HFFc6 (cell line): ENCODE measurements at regions not wholly inside any gene's neighbourhood (a gene's known extent, or its start where the extent isn't known, plus 50 kb on each side); places are given as distances from the start of the nearest gene placed in this dataset.

Source experiments
- DNase-seq: peaks from one replicate; pipeline ENCODE4 v3.0.0-alpha.2; 2018
- H3K27ac Mint-ChIP-seq: 2 replicates; pipeline ENCODE4 v1.8.0; 2020; ENCODE audit warnings: mild to moderate bottlenecking, mixed read lengths
- H3K27me3 Mint-ChIP-seq: 2 replicates; pipeline ENCODE4 v1.8.0; 2021; ENCODE audit warnings: mild to moderate bottlenecking, moderate library complexity, mixed read lengths; ENCODE audit not compliant: insufficient read depth
- H3K36me3 Mint-ChIP-seq: 2 replicates; pipeline ENCODE4 v1.8.0; 2021; ENCODE audit warnings: low read depth, mixed read lengths
- H3K4me1 Mint-ChIP-seq: 2 replicates; pipeline ENCODE4 v1.8.0; 2020; ENCODE audit warnings: low read depth, mixed read lengths
- H3K4me3 Mint-ChIP-seq: 2 replicates; pipeline ENCODE4 v1.8.0; 2020; ENCODE audit warnings: mild to moderate bottlenecking, moderate library complexity, mixed read lengths
- H3K9me3 Mint-ChIP-seq: 2 replicates; pipeline ENCODE4 v1.8.0; 2020; ENCODE audit warnings: mild to moderate bottlenecking, mixed read lengths
- TF ChIP-seq, protein P1 (sequence below): fragments of 200-600 bp; sonication (generic); IDR thresholded peaks from 2 replicates; pipeline ENCODE4 v1.5.0; 2021; ENCODE audit warnings: antibody characterized with exemption, mild to moderate bottlenecking

DNA sequence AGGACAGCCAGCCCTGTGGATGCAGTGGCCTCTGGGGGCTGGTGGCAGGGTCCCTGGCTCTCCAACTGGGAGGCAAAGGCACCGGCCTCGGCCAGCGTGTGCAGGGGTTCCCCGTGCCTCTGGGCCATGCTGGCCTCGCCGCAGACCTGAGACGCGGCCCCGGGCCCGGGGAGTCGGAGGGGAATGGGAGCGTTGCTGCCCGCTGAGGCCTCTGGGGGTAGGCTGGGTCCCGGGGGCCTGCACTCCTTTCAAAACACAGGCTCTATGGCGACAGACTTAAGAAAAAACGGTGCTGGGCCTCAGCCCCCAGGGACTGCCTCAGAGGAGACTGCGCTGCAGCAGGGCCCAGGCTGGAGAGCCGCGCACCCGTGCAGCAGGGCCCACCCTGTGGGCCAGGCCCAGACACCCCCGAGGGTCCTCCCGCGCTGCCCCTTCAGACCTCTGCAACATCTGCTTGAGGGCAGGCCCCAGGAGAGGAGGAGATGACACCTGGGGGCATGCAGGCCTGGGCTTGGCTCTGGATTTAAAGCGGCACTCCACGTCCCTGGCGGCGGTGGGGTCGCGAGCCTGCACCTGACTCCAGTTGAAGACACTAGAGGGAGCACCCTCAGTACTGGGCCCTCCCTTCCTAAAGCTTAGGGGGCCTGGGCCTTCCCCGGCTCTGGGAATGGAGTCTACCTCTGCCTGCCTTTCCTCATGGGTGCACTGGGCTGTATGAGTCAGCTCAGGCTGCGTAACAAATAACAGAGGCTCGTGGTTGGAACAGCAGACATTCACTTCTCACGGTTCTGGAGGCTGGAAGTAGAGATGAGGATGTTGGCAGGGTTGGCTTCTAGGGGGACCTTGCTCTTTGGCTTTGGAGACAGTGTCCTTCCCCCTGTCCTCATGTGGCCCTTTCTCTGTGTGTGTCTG, 117.4 kb upstream of the RPS6KA2 start:
- no peaks in the 10 kb centered on the region for H3K4me1 Mint-ChIP-seq
- H3K27me3 Mint-ChIP-seq: peaks cover 11% of the 10 kb centered on the region
- H3K4me3 Mint-ChIP-seq: no peak overlapping the region
- no peaks in the 10 kb centered on the region for H3K9me3 Mint-ChIP-seq
- TF ChIP-seq, protein P1, sequence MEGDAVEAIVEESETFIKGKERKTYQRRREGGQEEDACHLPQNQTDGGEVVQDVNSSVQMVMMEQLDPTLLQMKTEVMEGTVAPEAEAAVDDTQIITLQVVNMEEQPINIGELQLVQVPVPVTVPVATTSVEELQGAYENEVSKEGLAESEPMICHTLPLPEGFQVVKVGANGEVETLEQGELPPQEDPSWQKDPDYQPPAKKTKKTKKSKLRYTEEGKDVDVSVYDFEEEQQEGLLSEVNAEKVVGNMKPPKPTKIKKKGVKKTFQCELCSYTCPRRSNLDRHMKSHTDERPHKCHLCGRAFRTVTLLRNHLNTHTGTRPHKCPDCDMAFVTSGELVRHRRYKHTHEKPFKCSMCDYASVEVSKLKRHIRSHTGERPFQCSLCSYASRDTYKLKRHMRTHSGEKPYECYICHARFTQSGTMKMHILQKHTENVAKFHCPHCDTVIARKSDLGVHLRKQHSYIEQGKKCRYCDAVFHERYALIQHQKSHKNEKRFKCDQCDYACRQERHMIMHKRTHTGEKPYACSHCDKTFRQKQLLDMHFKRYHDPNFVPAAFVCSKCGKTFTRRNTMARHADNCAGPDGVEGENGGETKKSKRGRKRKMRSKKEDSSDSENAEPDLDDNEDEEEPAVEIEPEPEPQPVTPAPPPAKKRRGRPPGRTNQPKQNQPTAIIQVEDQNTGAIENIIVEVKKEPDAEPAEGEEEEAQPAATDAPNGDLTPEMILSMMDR: no peak
- H3K27ac Mint-ChIP-seq: no peak overlapping the region
- DNase-seq: no peak
- no peaks in the 10 kb centered on the region for H3K36me3 Mint-ChIP-seq

DNA sequence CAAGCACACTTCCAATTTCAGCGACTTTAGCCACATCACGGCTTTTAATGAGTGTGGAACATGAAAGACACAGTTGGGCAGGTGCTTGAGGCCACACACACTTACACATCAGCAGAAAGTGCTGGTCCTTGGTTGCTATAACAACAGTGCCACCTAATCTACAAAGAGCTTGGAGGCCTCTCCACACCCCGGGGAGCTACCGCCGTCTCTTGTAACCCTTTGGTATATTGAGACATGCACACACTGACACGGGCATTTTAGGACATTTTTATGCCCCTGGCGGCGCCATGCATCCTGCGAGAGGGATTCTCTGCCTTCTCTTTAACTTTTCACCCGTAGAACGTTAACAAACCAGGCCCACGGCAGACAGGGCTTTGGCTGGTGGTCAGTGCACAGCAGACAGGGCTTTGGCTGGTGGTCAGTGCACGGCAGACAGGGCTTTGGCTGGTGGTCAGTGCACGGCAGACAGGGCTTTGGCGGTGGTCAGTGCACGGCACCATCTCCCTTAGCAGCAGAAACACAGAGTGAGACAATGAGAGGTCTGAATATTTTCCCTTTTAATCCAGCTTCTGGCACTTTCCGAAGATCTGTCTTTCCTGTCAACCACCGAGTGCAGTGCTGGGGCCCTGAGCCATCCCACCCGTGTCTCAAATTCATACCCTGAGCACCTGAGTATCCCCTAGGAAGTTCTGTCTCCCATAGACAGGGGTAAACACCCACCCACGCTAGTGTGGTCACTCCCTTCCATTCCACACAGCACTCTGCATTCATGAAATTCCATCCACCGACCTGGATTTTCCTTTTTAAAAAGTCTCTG, 116.6 kb upstream of the RPS6KA2 start:
- H3K4me3 Mint-ChIP-seq: no peak overlapping the region
- no peak for DNase-seq
- H3K27ac Mint-ChIP-seq: no peak overlapping the region
- H3K4me1 Mint-ChIP-seq: no peaks in the 10 kb centered on the region
- H3K27me3 Mint-ChIP-seq: peaks cover 11% of the 10 kb centered on the region
- TF ChIP-seq, protein P1: no peak
- H3K9me3 Mint-ChIP-seq: no peaks in the 10 kb centered on the region
- no peaks in the 10 kb centered on the region for H3K36me3 Mint-ChIP-seq

DNA sequence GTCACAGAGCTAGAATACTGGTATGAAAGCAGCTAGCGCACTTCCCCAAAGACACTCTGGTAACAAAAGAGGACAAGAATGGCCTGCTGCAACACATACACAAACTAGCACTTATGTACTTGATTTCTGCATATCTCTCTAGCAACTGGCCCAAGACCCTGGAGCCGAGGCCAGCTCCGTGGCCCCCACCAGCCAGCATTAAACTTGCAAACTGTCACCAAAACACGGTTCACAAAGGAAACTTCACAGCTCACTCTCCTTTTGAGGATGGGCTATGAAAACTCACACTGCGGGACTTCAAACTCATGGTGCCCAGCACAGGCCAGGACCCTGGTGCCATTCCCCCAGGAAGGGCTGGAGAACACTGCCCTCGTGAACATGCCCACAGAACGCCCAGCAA, 115.9 kb upstream of the RPS6KA2 start:
- Mint-ChIP-seq H3K4me1 (no peaks in the 10 kb centered on the region), H3K27me3 (peaks cover 11% of the 10 kb centered on the region), H3K4me3 (no peak overlapping the region), H3K36me3 (no peaks in the 10 kb centered on the region), H3K27ac (no peak overlapping the region), H3K9me3 (no peaks in the 10 kb centered on the region)
- TF ChIP-seq, protein P1: no peak
- no peak for DNase-seq

DNA sequence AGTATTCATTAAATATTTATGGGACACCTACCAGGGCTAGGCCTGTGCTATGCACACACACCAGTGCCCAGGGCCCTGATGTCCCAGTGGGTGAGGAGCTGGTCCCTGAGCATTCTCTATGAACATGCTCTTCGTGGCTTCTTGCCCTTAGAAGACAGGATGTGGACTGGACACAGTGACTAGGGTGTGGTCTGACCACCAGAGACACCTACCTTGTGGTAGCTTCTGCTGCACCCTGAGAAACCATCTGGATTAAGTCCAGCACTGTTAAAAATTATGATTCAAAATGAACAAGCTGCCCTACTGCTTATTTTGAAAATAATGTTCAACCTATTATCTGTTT, 112.9 kb upstream of the RPS6KA2 start:
- Mint-ChIP-seq H3K9me3 (no peaks in the 10 kb centered on the region), H3K27me3 (peaks cover 9% of the 10 kb centered on the region), H3K27ac (no peak overlapping the region), H3K36me3 (no peaks in the 10 kb centered on the region), H3K4me3 (no peak overlapping the region), H3K4me1 (no peaks in the 10 kb centered on the region)
- TF ChIP-seq, protein P1: no peak
- no peak for DNase-seq

DNA sequence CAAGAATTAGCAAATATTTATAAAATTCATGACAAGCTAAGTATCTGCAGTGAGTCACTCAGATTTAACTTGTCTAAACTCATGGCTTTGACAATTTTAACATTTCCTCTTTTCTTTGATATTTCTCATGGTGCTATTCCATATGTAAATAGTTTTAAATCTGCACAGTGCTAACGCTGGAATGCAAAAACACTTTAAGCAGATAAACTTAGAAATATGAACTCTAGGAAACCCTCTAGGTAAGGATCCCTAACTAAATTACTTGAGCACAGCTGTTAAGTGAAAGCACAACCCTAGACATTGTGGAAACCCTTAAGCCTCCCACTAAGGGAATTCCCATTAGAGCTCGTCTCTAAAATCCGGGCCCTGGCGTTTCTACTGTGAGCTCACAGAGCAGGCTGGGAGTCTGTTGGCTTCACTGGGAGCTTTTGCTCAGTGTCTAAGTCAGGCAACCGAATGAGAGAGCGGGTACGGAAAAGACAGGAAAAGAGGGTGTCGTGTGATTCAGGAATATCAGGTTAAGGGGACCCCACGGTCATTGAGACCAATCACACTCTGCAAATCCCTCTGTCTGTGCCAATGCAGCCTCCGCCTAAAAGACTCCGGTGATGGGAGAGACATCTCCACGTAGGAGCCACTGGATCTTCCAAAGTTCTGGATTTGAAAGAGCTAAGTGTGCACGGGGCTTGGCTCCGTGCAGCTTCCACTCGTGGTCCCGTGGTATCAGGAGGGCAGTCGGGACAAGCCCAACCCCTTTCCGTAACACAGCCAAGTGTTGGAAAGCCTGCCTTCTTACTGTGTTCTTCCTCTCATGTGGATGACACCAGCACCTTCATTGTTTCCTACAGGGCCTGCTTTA, 112.3 kb upstream of the RPS6KA2 start:
- DNase-seq: no peak
- Mint-ChIP-seq H3K4me3 (no peak overlapping the region), H3K27me3 (peaks cover 9% of the 10 kb centered on the region), H3K36me3 (no peaks in the 10 kb centered on the region), H3K27ac (no peak overlapping the region), H3K4me1 (no peaks in the 10 kb centered on the region), H3K9me3 (no peaks in the 10 kb centered on the region)
- TF ChIP-seq, protein P1: no peak
